HepG2 (cell line): ENCODE measurements at regions not wholly inside any gene's neighbourhood (a gene's known extent, or its start where the extent isn't known, plus 50 kb on each side); places are given as distances from the start of the nearest gene placed in this dataset.

Experiments used
- ATAC-seq: fragments of 200-7000 bp; cut with Tn5 transposase; 3 replicates; pipeline ENCODE4 v1.9.1; 2020; ENCODE audit warnings: mild to moderate bottlenecking, moderate library complexity
- BruUV-seq: library from RNA; stranded (reverse); fragments of 400-500 nt; replicated peaks from 2 replicates; lab custom pipeline; 2021; lab: Mats Ljungman, UMichigan
- CTCF ChIA-PET: fragments of 300-600 bp; formaldehyde crosslinking; extraction: SDS; loops from one replicate; lab custom pipeline; 2021; ENCODE audit warnings: low total read pairs, inconsistent platforms, low intra/inter-chr PET ratio; lab: Yijun Ruan, JAX
- POLR2A ChIA-PET: fragments of 350-600 bp; sonication (Branson Sonifier 250); formaldehyde crosslinking; loops from one replicate; lab custom pipeline; 2020; ENCODE audit warnings: antibody characterized with exemption, inconsistent platforms; lab: Yijun Ruan, JAX
- DNase-seq: peaks from one replicate; pipeline ENCODE4 v3.0.0-alpha.2; 2015; ENCODE audit warnings: low spot score
- FAIRE-seq: peaks from 3 replicates; lab custom pipeline; 2011; peaks lifted over from hg19 to GRCh38; lab: Jason Lieb, UNC
- H2AFZ ChIP-seq: one replicate; pipeline ENCODE4 v1.6.1; 2011; ENCODE audit warnings: low read length, inconsistent platforms
- H3K27ac ChIP-seq: fragments of 300-600 bp; 3 replicates; pipeline ENCODE4 v1.8.0; 2011; ENCODE audit warnings: mixed run types, mild to moderate bottlenecking, mixed read lengths, low read length, inconsistent platforms; ENCODE audit not compliant: insufficient read depth; ENCODE audit errors: extremely low read length
- H3K27me3 ChIP-seq, 2 experiments: fragments of 200-600 bp in 1 of 2; 2 replicates in 1 of 2; 3 replicates in 1 of 2; pipeline versions ENCODE4 v1.6.0 to v1.8.0; 2011; ENCODE audit warnings: low read length in 2 of 2, mild to moderate bottlenecking in 2 of 2, moderate library complexity in 2 of 2, inconsistent platforms in 1 of 2; ENCODE audit not compliant: insufficient read depth in 2 of 2, control insufficient read depth in 1 of 2
- H3K36me3 ChIP-seq, 2 experiments: fragments of 200-600 bp in 1 of 2; replicated peaks in 1 of 2; 2 replicates in 1 of 2; 3 replicates in 1 of 2; pipeline versions ENCODE4 v1.5.1 to v1.8.0; 2011; ENCODE audit warnings: low read length in 2 of 2, inconsistent platforms in 1 of 2; ENCODE audit not compliant: insufficient read depth in 2 of 2, control insufficient read depth in 1 of 2
- H3K4me1 ChIP-seq: 2 replicates; pipeline ENCODE4 v1.5.1; 2012; ENCODE audit warnings: low read length, inconsistent platforms; ENCODE audit not compliant: insufficient read depth
- H3K4me2 ChIP-seq: 2 replicates; pipeline ENCODE4 v1.6.0; 2011; ENCODE audit warnings: low read depth, low read length, inconsistent platforms
- H3K4me3 ChIP-seq, 3 experiments: fragments of 200-600 bp in 1 of 3; sonication (generic), shearing (Covaris generic) in 1 of 3; replicated peaks in 1 of 3; 2 replicates each; pipeline ENCODE4 v1.5.1; 2011 to 2016; ENCODE audit warnings: low read length in 3 of 3, inconsistent platforms in 2 of 3, low read depth in 2 of 3, mild to moderate bottlenecking in 2 of 3, control low read depth in 1 of 3, mixed read lengths in 1 of 3; ENCODE audit not compliant: insufficient read depth in 1 of 3
- H3K79me2 ChIP-seq: one replicate; pipeline ENCODE4 v1.6.1; 2011; ENCODE audit warnings: low read length, inconsistent platforms; ENCODE audit not compliant: insufficient read depth
- H3K9ac ChIP-seq: 2 replicates; pipeline ENCODE4 v1.6.0; 2011; ENCODE audit warnings: mild to moderate bottlenecking, low read depth, low read length, inconsistent platforms; ENCODE audit not compliant: insufficient read depth
- H3K9me3 ChIP-seq: 2 replicates; pipeline ENCODE4 v1.5.1; 2012; ENCODE audit warnings: mild to moderate bottlenecking, low read length
- H4K20me1 ChIP-seq: 2 replicates; pipeline ENCODE4 v1.6.0; 2011; ENCODE audit warnings: inconsistent platforms, mild to moderate bottlenecking, low read length, moderate library complexity; ENCODE audit not compliant: insufficient read depth
- BHLHE40 ChIP-seq: IDR thresholded peaks from 2 replicates; pipeline ENCODE4 v1.6.1; 2011; ENCODE audit warnings: low read length, improper control_type of control experiment
- BRCA1 ChIP-seq: sonication (generic); formaldehyde crosslinking; IDR thresholded peaks from 2 replicates; pipeline ENCODE4 v1.4.0; 2020; ENCODE audit warnings: missing genetic modification reagents
- CREB1 ChIP-seq, 2 experiments: fragments of 450-650 bp in 1 of 2; IDR thresholded peaks; 2 replicates each; pipeline ENCODE4 v1.6.1; 2016 to 2017; ENCODE audit warnings: control low read depth in 1 of 2, mild to moderate bottlenecking in 1 of 2, missing compliant biosample characterization in 1 of 2, missing genetic modification characterization in 1 of 2
- ESRRA ChIP-seq: sonication (generic); formaldehyde crosslinking; IDR thresholded peaks from 2 replicates; pipeline ENCODE4 v1.5.1; 2020; ENCODE audit warnings: mild to moderate bottlenecking, low read depth, missing genetic modification reagents
- FOXJ3 ChIP-seq: sonication (generic); formaldehyde crosslinking; IDR thresholded peaks from 2 replicates; pipeline ENCODE4 v1.4.0; 2020; ENCODE audit warnings: missing genetic modification reagents, mild to moderate bottlenecking, borderline replicate concordance
- HNRNPL ChIP-seq: fragments of 200-400 bp; formaldehyde crosslinking; IDR thresholded peaks from 2 replicates; pipeline ENCODE4 v1.6.1; 2017; ENCODE audit warnings: mild to moderate bottlenecking, low read depth, low read length
- HOXA5 ChIP-seq: sonication (generic); formaldehyde crosslinking; IDR thresholded peaks from 2 replicates; pipeline ENCODE4 v1.4.0; 2020; ENCODE audit warnings: missing genetic modification reagents
- HOXA9 ChIP-seq: sonication (generic); formaldehyde crosslinking; IDR thresholded peaks from 2 replicates; pipeline ENCODE4 v1.8.1; 2022; ENCODE audit warnings: missing genetic modification reagents, mild to moderate bottlenecking, moderate library complexity, borderline replicate concordance
- HOXD1 ChIP-seq: sonication (generic); formaldehyde crosslinking; IDR thresholded peaks from 2 replicates; pipeline ENCODE4 v1.5.0; 2020; ENCODE audit warnings: missing genetic modification reagents
- KAT8 ChIP-seq: IDR thresholded peaks from 2 replicates; pipeline ENCODE4 v1.6.1; 2016; ENCODE audit warnings: missing genetic modification reagents, missing compliant biosample characterization
- MEF2D ChIP-seq: sonication (generic); formaldehyde crosslinking; IDR thresholded peaks from 2 replicates; pipeline ENCODE4 v1.5.1; 2020; ENCODE audit warnings: mild to moderate bottlenecking, missing genetic modification reagents
- NCOR1 ChIP-seq: fragments of 200-600 bp; sonication (generic); IDR thresholded peaks from 2 replicates; pipeline ENCODE4 v1.7.0; 2017; ENCODE audit warnings: antibody characterized with exemption, low read length, borderline replicate concordance
- POGK ChIP-seq: sonication (generic); formaldehyde crosslinking; conservative IDR thresholded peaks from 2 replicates; pipeline ENCODE4 v1.8.0; 2022; ENCODE audit warnings: mild to moderate bottlenecking, moderate library complexity, missing genetic modification reagents
- RARG ChIP-seq: sonication (generic); formaldehyde crosslinking; IDR thresholded peaks from 2 replicates; pipeline ENCODE4 v1.4.0; 2020; ENCODE audit warnings: low read depth, mild to moderate bottlenecking, missing genetic modification reagents
- RFX1 ChIP-seq: fragments of 450-650 bp; IDR thresholded peaks from 2 replicates; pipeline ENCODE4 v1.6.1; 2017
- SNAPC2 ChIP-seq: sonication (generic); formaldehyde crosslinking; IDR thresholded peaks from 2 replicates; pipeline ENCODE4 v1.8.1; 2022; ENCODE audit warnings: mild to moderate bottlenecking, missing genetic modification reagents
- TBX2 ChIP-seq: sonication (generic); formaldehyde crosslinking; IDR thresholded peaks from 2 replicates; pipeline ENCODE4 v1.5.0; 2020; ENCODE audit warnings: missing genetic modification reagents, mild to moderate bottlenecking, borderline replicate concordance
- TFDP2 ChIP-seq: sonication (generic); formaldehyde crosslinking; IDR thresholded peaks from 2 replicates; pipeline ENCODE4 v1.4.0; 2020; ENCODE audit warnings: missing genetic modification reagents
- YEATS2 ChIP-seq: sonication (generic); formaldehyde crosslinking; IDR thresholded peaks from 2 replicates; pipeline ENCODE4 v1.4.0; 2020; ENCODE audit warnings: missing genetic modification reagents, borderline replicate concordance
- ZNF10 ChIP-seq: sonication (generic); formaldehyde crosslinking; IDR thresholded peaks from 2 replicates; pipeline ENCODE4 v1.4.0; 2020; ENCODE audit warnings: mild to moderate bottlenecking, low read depth, missing genetic modification reagents, borderline replicate concordance
- ZNF18 ChIP-seq: sonication (generic); formaldehyde crosslinking; IDR thresholded peaks from 2 replicates; pipeline ENCODE4 v1.8.0; 2022; ENCODE audit warnings: mild to moderate bottlenecking, missing genetic modification reagents; ENCODE audit not compliant: insufficient replicate concordance
- ZNF251 ChIP-seq: sonication (generic); formaldehyde crosslinking; IDR thresholded peaks from 2 replicates; pipeline ENCODE4 v1.9.0; 2021; ENCODE audit warnings: mild to moderate bottlenecking, missing genetic modification reagents
- ZNF577 ChIP-seq: sonication (generic); formaldehyde crosslinking; IDR thresholded peaks from 2 replicates; pipeline ENCODE4 v1.4.0; 2020; ENCODE audit warnings: mild to moderate bottlenecking, low read depth, missing genetic modification reagents, borderline replicate concordance
- WGBS: methylation state at CpG from one replicate; pipeline ENCODE4 v1.1.6; 2017; ENCODE audit warnings: low lambda C conversion rate; 5-methylcytosine and 5-hydroxymethylcytosine counted together
- in situ Hi-C: cut with HindIII; loops from 2 replicates; pipeline ENCODE4 v1.10.0; 2017; ENCODE audit warnings: low pct_unique_long_range_greater_than_20kb; ENCODE audit not compliant: extremely low pct_ligation_motif_present
- intact Hi-C: fragments of 100-400 bp; cut with micrococcal nuclease; formaldehyde crosslinking; loops from one replicate; pipeline ENCODE4 v1.10.0; 2022; ENCODE audit not compliant: unreplicated experiment

- TF ChIP-seq BRCA1 (no peak), YEATS2 (CRISPR knock-in tag) (no peak), RARG (CRISPR knock-in tag) (no peak), KAT8 (no peak), SNAPC2 (CRISPR knock-in tag) (no peak), MEF2D (CRISPR knock-in tag) (no peak), HOXA5 (CRISPR knock-in tag) (no peak), TFDP2 (no peak), HOXD1 (no peak), ZNF251 (CRISPR knock-in tag) (no peak)
Measured at GRCh38 chr7:28258240-28258639, 77.6 kb upstream of the JAZF1 start (continued).

- BruUV-seq: no TSS peak
- ATAC-seq (no peak), DNase-seq (no peak), FAIRE-seq (no peak)
- ChIA-PET CTCF (no interaction called here), POLR2A (no interaction called here)
- Histone ChIP-seq H3K27me3 (no peaks in the 10 kb centered on the region; a peak in 1 of 5 replicates), H3K79me2 (no peaks in the 10 kb centered on the region), H3K4me3 (no peak overlapping the region), H4K20me1 (no peaks in the 10 kb centered on the region), H3K9me3 (no peaks in the 10 kb centered on the region), H3K4me2 (no peak overlapping the region), H3K9ac (no peak overlapping the region), H2AFZ (no peak overlapping the region), H3K4me1 (no peaks in the 10 kb centered on the region), H3K36me3 (no peaks in the 10 kb centered on the region), H3K27ac (no peak overlapping the region)
- in situ Hi-C loops: no loop called here
- intact Hi-C loops: no loop called here
- WGBS: 12% methylated on average over 3 of the region's 3 CpGs
- no peak for TF ChIP-seq ESRRA (CRISPR knock-in tag)
- TF ChIP-seq POGK: no peak
- no peak for TF ChIP-seq ZNF18
- TF ChIP-seq NCOR1: no peak
- TF ChIP-seq ZNF10 (CRISPR knock-in tag): no peak
- no peak for TF ChIP-seq HNRNPL
- TF ChIP-seq HOXA9 (CRISPR knock-in tag): no peak
- no peak for TF ChIP-seq ZNF577 (CRISPR knock-in tag)
- TF ChIP-seq BHLHE40: no peak
- no peak for TF ChIP-seq RFX1
- TF ChIP-seq CREB1 (IDR thresholded peaks at IDR 0.05): no peak
- no peak for TF ChIP-seq CREB1 (CRISPR knock-in tag; IDR thresholded peaks at IDR 0.05)
- no peak for TF ChIP-seq TBX2
- TF ChIP-seq FOXJ3: no peak
Measured at GRCh38 chr7:28260969-28261368, 80.4 kb upstream of the JAZF1 start.
